Common myeloid progenitor, CD34-positive (primary cell): ENCODE measurements at regions not wholly inside any gene's neighbourhood (a gene's known extent, or its start where the extent isn't known, plus 50 kb on each side); places are given as distances from the start of the nearest gene placed in this dataset.

ENCODE experiments used
- CTCF ChIA-PET: fragments of 350-600 bp; sonication (Branson Sonifier 250); formaldehyde crosslinking; loops from one replicate; lab custom pipeline; 2021; ENCODE audit warnings: antibody characterized with exemption; lab: Charles Lee
- POLR2A ChIA-PET: fragments of 350-600 bp; sonication (Branson Sonifier 250); formaldehyde crosslinking; loops from one replicate; lab custom pipeline; 2021; ENCODE audit warnings: antibody characterized with exemption; lab: Charles Lee
- DNase-seq, 3 donors: peaks; one replicate each; pipeline versions ENCODE4 v3.0.0 to v3.0.0-alpha.2; 2013
- H3K27ac ChIP-seq, 2 experiments: 1 replicate in 1 of 2; 2 replicates in 1 of 2; pipeline ENCODE4 v1.7.0; 2013; ENCODE audit warnings: inconsistent platforms in 2 of 2, low read length in 2 of 2, mild to moderate bottlenecking in 2 of 2, low read depth in 1 of 2, moderate library complexity in 1 of 2; ENCODE audit not compliant: severe bottlenecking in 2 of 2, insufficient read depth in 1 of 2, poor library complexity in 1 of 2
- H3K27me3 ChIP-seq, 5 experiments: replicated peaks in 2 of 5; 1 replicate in 3 of 5; 2 replicates in 2 of 5; pipeline versions ENCODE4 v1.6.1 to v1.7.0; 2013; ENCODE audit warnings: low read length in 4 of 5, mild to moderate bottlenecking in 2 of 5, moderate library complexity in 2 of 5, inconsistent platforms in 1 of 5; ENCODE audit not compliant: insufficient read depth in 5 of 5, control insufficient read depth in 4 of 5
- H3K36me3 ChIP-seq, 4 experiments: 1 replicate in 2 of 4; 2 replicates in 2 of 4; pipeline versions ENCODE4 v1.6.1 to v1.7.0; 2013; ENCODE audit warnings: low read length in 3 of 4, control low read depth in 1 of 4, mild to moderate bottlenecking in 1 of 4; ENCODE audit not compliant: control insufficient read depth in 4 of 4, insufficient read depth in 4 of 4
- H3K4me1 ChIP-seq, 4 experiments: 1 replicate in 3 of 4; 2 replicates in 1 of 4; pipeline versions ENCODE4 v1.6.1 to v1.7.1; 2013; ENCODE audit warnings: low read length in 3 of 4, mild to moderate bottlenecking in 3 of 4, control low read depth in 1 of 4, inconsistent platforms in 1 of 4, moderate library complexity in 1 of 4; ENCODE audit not compliant: control insufficient read depth in 4 of 4, insufficient read depth in 4 of 4; ENCODE audit errors: control extremely low read depth in 1 of 4
- H3K4me3 ChIP-seq, 7 experiments: 1 replicate in 4 of 7; 2 replicates in 3 of 7; pipeline versions ENCODE4 v1.5.1 to v1.7.0; 2013; ENCODE audit warnings: mild to moderate bottlenecking in 7 of 7, low read length in 6 of 7, moderate library complexity in 6 of 7, inconsistent platforms in 2 of 7, low read depth in 2 of 7, control low read depth in 1 of 7; ENCODE audit not compliant: insufficient read depth in 4 of 7, control insufficient read depth in 1 of 7; ENCODE audit errors: extremely low read depth in 1 of 7
- H3K9me3 ChIP-seq, 5 experiments: 1 replicate in 4 of 5; 2 replicates in 1 of 5; pipeline versions ENCODE4 v1.6.1 to v1.7.1; 2013; ENCODE audit warnings: low read length in 4 of 5, mild to moderate bottlenecking in 2 of 5, inconsistent platforms in 1 of 5, low read depth in 1 of 5, moderate library complexity in 1 of 5; ENCODE audit not compliant: control insufficient read depth in 4 of 5, insufficient read depth in 2 of 5; ENCODE audit errors: control extremely low read depth in 1 of 5
- WGBS: methylation state at CpG from one replicate; pipeline ENCODE4 v1.1.5; 2013; ENCODE audit not compliant: insufficient coverage; 5-methylcytosine and 5-hydroxymethylcytosine counted together

- no peak for DNase-seq
- Histone ChIP-seq H3K27ac (no peak overlapping the region), H3K9me3 (peaks cover 0 to 1% (median 0%) of the 10 kb centered on the region in 5 experiments), H3K27me3 (peaks cover 0 to 3% (median 0%) of the 10 kb centered on the region in 5 experiments), H3K36me3 (no peaks in the 10 kb centered on the region), H3K4me3 (no peak overlapping the region), H3K4me1 (no peaks in the 10 kb centered on the region)
- 92% methylated on average over 4 of the region's 4 CpGs for WGBS
- ChIA-PET POLR2A (no interaction called here), CTCF (no interaction called here)
Measured at GRCh38 chr13:34001389-34001788, 183.4 kb downstream of the RFC3 start.

- H3K27me3 ChIP-seq: peaks cover 0 to 3% (median 0%) of the 10 kb centered on the region in 5 experiments
- no peaks in the 10 kb centered on the region for H3K36me3 ChIP-seq
- H3K4me3 ChIP-seq: no peak overlapping the region
- ChIA-PET POLR2A (no interaction called here), CTCF (no interaction called here)
- H3K27ac ChIP-seq: no peak overlapping the region
- no peak for DNase-seq
- H3K9me3 ChIP-seq: peaks cover 0 to 1% (median 0%) of the 10 kb centered on the region in 5 experiments
- 100% methylated on average over 1 of the region's 1 CpG for WGBS
- no peaks in the 10 kb centered on the region for H3K4me1 ChIP-seq
Measured at GRCh38 chr13:34002141-34002540, 184.2 kb downstream of the RFC3 start.

- WGBS: 100% methylated on average over 4 of the region's 4 CpGs
- no peak for DNase-seq
- no peak overlapping the region for H3K4me3 ChIP-seq
- H3K27me3 ChIP-seq: peaks cover 0 to 3% (median 0%) of the 10 kb centered on the region in 5 experiments
- CTCF ChIA-PET: no interaction called here
- POLR2A ChIA-PET: no interaction called here
- no peaks in the 10 kb centered on the region for H3K9me3 ChIP-seq
- no peak overlapping the region for H3K27ac ChIP-seq
- no peaks in the 10 kb centered on the region for H3K4me1 ChIP-seq
- H3K36me3 ChIP-seq: no peaks in the 10 kb centered on the region
Measured at GRCh38 chr13:34002924-34003323, 185.0 kb downstream of the RFC3 start.

- H3K27me3 ChIP-seq: peaks cover 0 to 3% (median 0%) of the 10 kb centered on the region in 5 experiments
- WGBS: 94% methylated on average over 2 of the region's 4 CpGs
- H3K27ac ChIP-seq: no peak overlapping the region
- ChIA-PET POLR2A (no interaction called here), CTCF (no interaction called here)
- H3K4me1 ChIP-seq: no peaks in the 10 kb centered on the region
- H3K9me3 ChIP-seq: no peaks in the 10 kb centered on the region
- no peak for DNase-seq
- no peak overlapping the region for H3K4me3 ChIP-seq
- no peaks in the 10 kb centered on the region for H3K36me3 ChIP-seq
Measured at GRCh38 chr13:34003656-34004055, 185.7 kb downstream of the RFC3 start.

- 94% methylated on average over 14 of the region's 14 CpGs for WGBS
Measured at GRCh38 chr13:34004676-34005075, 186.7 kb downstream of the RFC3 start.

GRCh38 chr13:34006011-34006410 lies 188.1 kb downstream of the RFC3 start:
- CTCF ChIA-PET: no interaction called here
- peaks cover 0 to 3% (median 0%) of the 10 kb centered on the region in 5 experiments for H3K27me3 ChIP-seq
- H3K36me3 ChIP-seq: no peaks in the 10 kb centered on the region
- no peaks in the 10 kb centered on the region for H3K4me1 ChIP-seq
- DNase-seq: no peak
- H3K9me3 ChIP-seq: no peaks in the 10 kb centered on the region
- no peak overlapping the region for H3K27ac ChIP-seq
- no peak overlapping the region for H3K4me3 ChIP-seq
- 100% methylated on average over 1 of the region's 2 CpGs for WGBS
- POLR2A ChIA-PET: no interaction called here

More at GRCh38 chr13:34004676-34005075, 186.7 kb downstream of the RFC3 start:
- H3K27me3 ChIP-seq: peaks cover 0 to 3% (median 0%) of the 10 kb centered on the region in 5 experiments
- ChIA-PET CTCF (no interaction called here), POLR2A (no interaction called here)
- DNase-seq: no peak
- H3K4me1 ChIP-seq: no peaks in the 10 kb centered on the region
- no peaks in the 10 kb centered on the region for H3K36me3 ChIP-seq
- H3K27ac ChIP-seq: no peak overlapping the region
- no peaks in the 10 kb centered on the region for H3K9me3 ChIP-seq
- H3K4me3 ChIP-seq: no peak overlapping the region

GRCh38 chr13:34011552-34012085 lies 193.7 kb downstream of the RFC3 start:
- 81% methylated on average over 7 of the region's 11 CpGs for WGBS

More at GRCh38 chr13:34011552-34012085, 193.7 kb downstream of the RFC3 start:
- Histone ChIP-seq H3K4me3 (no peak overlapping the region), H3K27ac (no peak overlapping the region), H3K36me3 (no peaks in the 10 kb centered on the region), H3K27me3 (peaks cover 0 to 2% (median 0%) of the 10 kb centered on the region in 5 experiments), H3K9me3 (no peaks in the 10 kb centered on the region), H3K4me1 (no peaks in the 10 kb centered on the region)
- ChIA-PET CTCF (no interaction called here), POLR2A (no interaction called here)
- no peak for DNase-seq
